Stomach (tissue), 4 donors: ENCODE measurements at regions not wholly inside any gene's neighbourhood (a gene's known extent, or its start where the extent isn't known, plus 50 kb on each side); places are given as distances from the start of the nearest gene placed in this dataset.

ENCODE experiments used
- POLR2A ChIP-seq, 4 donors: fragments of 450-650 bp; IDR thresholded peaks; one replicate each; pipeline ENCODE4 v1.6.1; 2016; ENCODE audit warnings: antibody characterized with exemption in 4 of 4, control low read depth in 2 of 4, mild to moderate bottlenecking in 1 of 4, moderate library complexity in 1 of 4
- POLR2AphosphoS5 ChIP-seq, 3 donors: sonication (generic); formaldehyde crosslinking; IDR thresholded peaks; one replicate each; pipeline ENCODE4 v1.6.1; 2016; ENCODE audit warnings: antibody characterized with exemption in 3 of 3
- TF ChIP-seq, protein P1 (sequence below), 7 experiments: fragments of 450-650 bp in 4 of 7; fragments of 200-600 bp in 3 of 7; sonication (generic) in 3 of 7; IDR thresholded peaks; one replicate each; pipeline ENCODE4 v1.5.1; 2016 to 2019; ENCODE audit warnings: antibody characterized with exemption in 7 of 7, control low read depth in 2 of 7, mild to moderate bottlenecking in 1 of 7

DNA sequence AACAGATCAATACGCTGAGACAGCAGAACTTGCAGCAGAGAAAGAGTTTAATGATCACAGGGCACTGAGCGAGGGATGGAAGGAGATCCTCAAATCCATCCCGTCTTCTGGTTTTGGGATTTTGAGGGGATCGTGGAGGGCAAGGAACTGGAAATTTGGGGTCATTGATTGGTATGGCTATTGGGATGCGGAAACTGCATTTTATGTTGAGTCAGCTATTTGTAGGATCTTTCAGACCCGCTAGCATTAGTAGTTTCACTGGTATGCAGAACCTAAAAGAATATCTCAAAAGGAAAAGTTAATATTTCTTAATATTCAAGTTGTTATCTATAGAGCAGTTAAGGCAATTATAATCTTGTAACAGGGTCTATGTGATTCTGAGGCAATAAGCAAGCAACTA is 771.7 kb upstream of the CTNND2 start:
- TF ChIP-seq, protein P1, sequence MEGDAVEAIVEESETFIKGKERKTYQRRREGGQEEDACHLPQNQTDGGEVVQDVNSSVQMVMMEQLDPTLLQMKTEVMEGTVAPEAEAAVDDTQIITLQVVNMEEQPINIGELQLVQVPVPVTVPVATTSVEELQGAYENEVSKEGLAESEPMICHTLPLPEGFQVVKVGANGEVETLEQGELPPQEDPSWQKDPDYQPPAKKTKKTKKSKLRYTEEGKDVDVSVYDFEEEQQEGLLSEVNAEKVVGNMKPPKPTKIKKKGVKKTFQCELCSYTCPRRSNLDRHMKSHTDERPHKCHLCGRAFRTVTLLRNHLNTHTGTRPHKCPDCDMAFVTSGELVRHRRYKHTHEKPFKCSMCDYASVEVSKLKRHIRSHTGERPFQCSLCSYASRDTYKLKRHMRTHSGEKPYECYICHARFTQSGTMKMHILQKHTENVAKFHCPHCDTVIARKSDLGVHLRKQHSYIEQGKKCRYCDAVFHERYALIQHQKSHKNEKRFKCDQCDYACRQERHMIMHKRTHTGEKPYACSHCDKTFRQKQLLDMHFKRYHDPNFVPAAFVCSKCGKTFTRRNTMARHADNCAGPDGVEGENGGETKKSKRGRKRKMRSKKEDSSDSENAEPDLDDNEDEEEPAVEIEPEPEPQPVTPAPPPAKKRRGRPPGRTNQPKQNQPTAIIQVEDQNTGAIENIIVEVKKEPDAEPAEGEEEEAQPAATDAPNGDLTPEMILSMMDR (IDR thresholded peaks at IDR 0.05) = no peak
- TF ChIP-seq POLR2A (IDR thresholded peaks at IDR 0.05) (no peak), POLR2AphosphoS5 (IDR thresholded peaks at IDR 0.05) (no peak)
